HTR-8/SVneo (cell line): ENCODE measurements at regions not wholly inside any gene's neighbourhood (a gene's known extent, or its start where the extent isn't known, plus 50 kb on each side); places are given as distances from the start of the nearest gene placed in this dataset.
"Not testable (repeated sequence)": the region's sequence is repeated elsewhere in the genome, so short reads cannot be mapped to it uniquely, and the experiment has no call there.

Source experiments
- DNase-seq: peaks from one replicate; pipeline ENCODE4 v3.0.0; 2011; ENCODE audit warnings: low spot score, mixed read lengths; ENCODE audit not compliant: insufficient read length
- FAIRE-seq: peaks from 2 replicates; lab custom pipeline; 2011; peaks lifted over from hg19 to GRCh38; lab: Jason Lieb, UNC

- FAIRE-seq (no peak), DNase-seq (no peak)
Observed at GRCh38 chr5:89060768-89061167, 177.8 kb upstream of the MEF2C start.

GRCh38 chr5:89059274-89059673, 176.3 kb upstream of the MEF2C start:
- FAIRE-seq, result no peak

DNA sequence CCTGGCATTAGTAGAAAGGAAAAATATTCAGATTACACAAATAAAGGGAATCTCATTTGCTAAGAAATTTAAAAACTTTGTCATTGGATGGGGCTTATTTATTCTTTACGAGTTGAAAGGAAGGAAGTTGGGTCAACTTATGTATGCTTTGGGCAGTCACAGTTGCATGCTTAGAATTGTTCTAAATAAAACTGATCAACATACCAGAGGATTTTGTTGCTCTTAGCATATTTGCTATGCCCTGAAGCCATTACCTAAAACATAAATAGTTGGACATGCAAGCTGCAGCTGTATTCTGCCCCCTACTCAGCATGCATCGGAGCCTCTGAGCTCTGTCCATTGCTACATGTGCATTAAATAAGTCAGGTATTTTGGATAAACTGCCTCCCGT, 172.7 kb upstream of the MEF2C start:
- DNase-seq, result no peak
- FAIRE-seq, result no peak

More at GRCh38 chr5:89059274-89059673, 176.3 kb upstream of the MEF2C start:
- no peak for DNase-seq

DNA sequence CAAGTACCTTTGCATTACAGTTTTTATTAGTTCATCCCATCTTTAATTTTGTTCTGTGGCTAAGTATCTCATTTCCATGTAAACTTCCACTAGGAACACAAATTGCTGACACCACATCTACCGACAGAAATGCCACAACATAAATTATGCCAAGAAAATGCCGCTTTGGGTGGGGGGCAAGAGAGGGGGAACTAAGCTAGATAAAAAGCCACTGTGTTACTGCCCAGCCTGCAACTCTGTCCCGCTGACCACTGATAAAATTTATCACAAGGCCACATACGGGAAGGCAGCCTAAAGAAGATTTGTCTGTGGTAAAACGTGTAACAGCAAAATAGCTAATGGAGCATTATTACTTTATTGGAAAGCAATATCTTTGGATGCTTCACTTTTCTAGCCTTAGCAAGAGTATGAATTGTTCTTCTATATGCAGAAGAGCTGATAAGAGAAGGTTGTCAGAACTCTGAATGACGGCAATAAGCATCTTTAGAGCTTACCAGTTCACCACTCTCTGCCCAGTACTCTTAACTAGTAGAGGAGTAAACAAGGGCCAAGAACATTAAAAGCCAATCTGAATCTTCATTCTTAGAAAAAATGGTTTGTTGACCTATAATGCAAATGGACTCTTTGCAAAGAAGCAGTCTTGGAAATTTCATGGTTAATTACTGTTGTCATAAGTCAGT, 172.2 kb upstream of the MEF2C start:
- FAIRE-seq (no peak), DNase-seq (no peak)

DNA sequence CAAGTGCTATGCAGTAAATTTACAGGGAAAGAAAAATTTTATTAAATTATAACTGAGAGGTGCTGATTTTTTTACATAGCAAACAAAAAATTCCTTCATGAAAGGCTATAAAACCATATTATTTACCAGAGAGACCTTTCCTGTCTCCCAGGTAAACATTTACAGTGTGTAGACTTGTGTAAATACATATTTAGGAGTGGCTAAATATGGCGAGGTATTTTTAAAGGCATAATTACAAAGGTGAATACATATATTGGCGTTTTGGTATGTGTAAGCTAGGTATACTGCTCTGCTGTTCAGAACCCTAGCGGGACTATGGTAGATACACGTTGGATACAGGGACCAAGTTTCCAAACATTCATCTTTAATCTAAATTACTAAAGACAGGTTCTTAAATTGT, 170.6 kb upstream of the MEF2C start:
- DNase-seq (no peak), FAIRE-seq (no peak)

DNA sequence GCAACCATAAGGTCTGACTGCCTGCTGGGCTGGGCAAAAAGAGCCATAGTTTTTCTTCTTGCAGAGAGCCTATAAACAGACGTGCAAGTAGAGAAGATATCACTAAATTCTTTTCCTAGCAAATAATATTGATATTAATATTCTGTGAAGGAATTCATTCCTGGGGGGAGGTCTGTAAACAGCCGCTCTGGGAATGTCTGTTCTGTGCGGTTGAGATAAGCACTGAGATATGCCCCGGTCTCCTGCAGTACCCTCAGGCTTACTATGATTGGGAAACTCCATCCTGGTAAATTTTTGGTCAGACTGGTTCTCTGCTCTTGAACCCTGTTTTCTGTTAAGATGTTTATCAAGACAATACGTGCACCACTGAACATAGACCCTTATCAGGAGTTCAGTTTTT, 167.1 kb upstream of the MEF2C start:
- not testable (repeated sequence) for FAIRE-seq, DNase-seq

DNA sequence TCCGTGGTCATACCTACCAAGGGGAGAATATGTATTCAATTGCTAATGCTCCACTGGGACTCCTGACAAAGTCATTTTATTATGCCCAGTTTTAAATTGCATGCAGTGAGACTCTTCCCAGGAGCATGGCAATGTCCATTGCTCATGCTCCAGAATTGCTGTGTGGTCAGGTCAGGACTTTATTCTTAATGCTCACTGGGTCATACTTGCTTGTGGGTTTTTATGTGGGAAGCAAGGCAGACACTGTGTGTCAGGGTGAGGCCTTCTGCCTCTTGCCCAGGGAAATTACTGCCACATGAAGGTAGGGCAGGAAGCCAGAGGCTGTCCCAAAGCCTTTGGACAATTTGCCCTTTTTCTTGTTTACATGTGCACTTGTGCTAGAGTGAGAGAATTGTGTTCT, 164.6 kb upstream of the MEF2C start:
- FAIRE-seq, result no peak
- no peak for DNase-seq

DNA sequence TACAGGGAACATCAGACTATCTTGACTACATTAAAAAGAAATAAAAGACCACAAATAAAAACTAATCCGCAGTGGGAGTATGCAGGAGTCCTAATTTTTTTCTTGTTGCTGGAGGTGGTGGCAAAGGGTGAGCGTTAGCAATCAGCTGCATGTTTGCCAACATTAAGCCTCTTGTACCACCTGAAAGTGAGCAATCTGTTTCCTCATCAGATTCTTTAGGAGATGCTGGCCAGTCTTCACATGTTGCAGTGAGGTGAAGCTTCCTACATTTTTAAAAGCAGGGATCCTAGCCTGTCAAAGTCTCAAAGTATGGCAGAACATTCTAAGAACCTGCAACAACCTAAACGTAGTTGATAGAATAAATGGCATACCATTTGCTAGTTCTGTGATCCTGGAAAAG, 162.2 kb upstream of the MEF2C start:
- FAIRE-seq (no peak), DNase-seq (no peak)

- DNase-seq (no peak), FAIRE-seq (no peak)
Observed at GRCh38 chr5:89044674-89045200, 161.8 kb upstream of the MEF2C start.

- FAIRE-seq (no peak), DNase-seq (no peak)
Observed at GRCh38 chr5:89043676-89044075, 160.7 kb upstream of the MEF2C start.

DNA sequence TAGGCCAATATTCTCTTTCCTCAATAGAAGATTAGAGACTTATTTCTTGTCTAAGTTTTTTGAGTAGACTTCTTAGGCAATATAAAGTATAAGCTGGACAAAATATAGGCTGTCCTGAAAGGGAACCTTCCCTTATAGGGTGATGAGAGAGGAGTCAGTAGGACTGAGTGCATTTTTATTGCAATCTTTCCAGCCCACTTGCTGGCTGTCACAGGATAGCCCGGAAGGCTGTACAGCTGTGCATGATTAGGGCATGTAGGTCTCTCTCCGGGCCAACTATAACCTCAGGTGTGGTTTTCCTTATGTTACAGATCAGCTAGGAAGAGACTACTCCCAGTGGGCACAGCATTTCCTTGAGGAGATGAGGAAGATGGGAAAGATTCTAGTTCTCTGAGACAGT, 159.8 kb upstream of the MEF2C start:
- DNase-seq, result no peak
- FAIRE-seq, result no peak

GRCh38 chr5:89041976-89042375, 159.0 kb upstream of the MEF2C start:
- no peak for FAIRE-seq
- DNase-seq, result no peak

- DNase-seq, result no peak
- no peak for FAIRE-seq
Observed at GRCh38 chr5:89041249-89041779, 158.3 kb upstream of the MEF2C start.

DNA sequence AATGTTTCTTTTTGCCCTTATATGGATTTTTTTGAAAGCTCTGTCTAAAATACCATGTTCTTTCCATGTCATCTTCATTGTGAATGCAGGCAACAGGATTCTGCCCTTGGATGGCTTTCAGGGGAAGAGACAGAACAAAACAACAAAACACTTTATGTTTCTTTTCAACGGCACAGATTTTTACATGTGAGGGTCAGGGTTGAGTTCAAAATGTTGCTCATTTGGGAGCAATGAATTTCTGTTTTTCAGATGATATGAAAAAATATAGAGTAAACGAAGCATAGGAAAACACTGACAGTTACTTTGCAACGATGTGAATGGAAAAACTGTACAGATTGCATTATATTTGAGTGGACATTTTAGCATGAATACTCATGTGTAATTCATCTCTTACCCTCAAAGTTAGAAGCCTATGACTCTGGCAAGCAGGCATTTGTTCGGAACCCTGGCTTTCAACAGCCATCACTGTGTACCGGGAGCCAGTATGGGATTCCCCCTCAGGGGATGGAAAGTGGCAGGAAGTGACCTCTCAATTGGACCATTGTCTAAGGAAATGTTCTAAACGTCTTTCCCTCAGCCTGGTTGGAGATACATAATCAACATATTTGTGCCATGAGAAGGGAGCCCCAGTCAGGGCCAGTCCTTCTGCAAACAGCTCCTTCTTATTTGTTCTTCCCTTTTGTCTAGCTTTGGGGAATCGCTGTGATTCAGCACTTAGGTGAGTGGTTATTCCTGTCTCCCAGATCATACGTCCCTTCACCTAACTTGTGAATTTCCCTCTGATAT, 153.9 kb upstream of the MEF2C start:
- FAIRE-seq, result no peak

DNA sequence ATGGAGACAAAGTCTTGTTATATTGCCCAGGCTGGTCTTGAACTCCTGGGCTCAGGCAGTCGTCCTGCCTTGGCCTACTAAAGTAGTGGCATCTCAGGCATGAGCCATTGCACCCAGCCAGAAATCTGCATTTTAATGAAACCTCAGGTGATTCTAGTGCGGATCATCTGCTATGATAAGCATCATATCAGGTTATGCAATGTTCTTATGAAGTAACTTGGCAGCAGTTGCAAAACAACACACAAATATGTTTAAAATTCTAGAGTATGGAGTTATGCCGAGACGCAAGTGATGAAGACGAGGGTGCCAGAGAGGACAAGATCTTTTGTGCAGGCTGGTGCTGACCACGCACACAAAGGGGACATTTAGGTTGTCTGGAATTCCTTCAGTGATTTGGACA, 153.2 kb upstream of the MEF2C start:
- DNase-seq (no peak), FAIRE-seq (no peak)

More for the DNA sequence above, 153.9 kb upstream of the MEF2C start:
- no peak for DNase-seq

- DNase-seq (no peak), FAIRE-seq (no peak)
Observed at GRCh38 chr5:89034588-89034987, 151.6 kb upstream of the MEF2C start.

DNA sequence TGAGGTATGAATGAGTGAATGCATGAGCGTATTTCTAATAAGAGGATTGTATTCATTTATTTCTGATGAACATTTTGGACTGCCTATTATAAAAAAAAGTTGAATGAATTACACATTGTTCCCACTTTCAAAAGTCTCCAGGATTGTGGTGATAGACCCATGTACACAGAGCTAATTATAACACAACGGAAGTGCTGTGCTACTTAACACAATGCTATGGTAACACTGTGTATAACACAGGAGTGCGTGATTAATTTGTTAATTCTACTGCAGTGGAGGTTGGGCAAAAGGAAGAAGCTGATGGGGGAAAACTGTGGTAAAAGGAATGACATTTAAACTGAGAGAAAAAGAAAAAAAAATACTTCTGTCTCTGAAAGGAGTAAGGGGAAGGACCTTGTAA, 147.8 kb upstream of the MEF2C start:
- DNase-seq (no peak), FAIRE-seq (no peak)

DNA sequence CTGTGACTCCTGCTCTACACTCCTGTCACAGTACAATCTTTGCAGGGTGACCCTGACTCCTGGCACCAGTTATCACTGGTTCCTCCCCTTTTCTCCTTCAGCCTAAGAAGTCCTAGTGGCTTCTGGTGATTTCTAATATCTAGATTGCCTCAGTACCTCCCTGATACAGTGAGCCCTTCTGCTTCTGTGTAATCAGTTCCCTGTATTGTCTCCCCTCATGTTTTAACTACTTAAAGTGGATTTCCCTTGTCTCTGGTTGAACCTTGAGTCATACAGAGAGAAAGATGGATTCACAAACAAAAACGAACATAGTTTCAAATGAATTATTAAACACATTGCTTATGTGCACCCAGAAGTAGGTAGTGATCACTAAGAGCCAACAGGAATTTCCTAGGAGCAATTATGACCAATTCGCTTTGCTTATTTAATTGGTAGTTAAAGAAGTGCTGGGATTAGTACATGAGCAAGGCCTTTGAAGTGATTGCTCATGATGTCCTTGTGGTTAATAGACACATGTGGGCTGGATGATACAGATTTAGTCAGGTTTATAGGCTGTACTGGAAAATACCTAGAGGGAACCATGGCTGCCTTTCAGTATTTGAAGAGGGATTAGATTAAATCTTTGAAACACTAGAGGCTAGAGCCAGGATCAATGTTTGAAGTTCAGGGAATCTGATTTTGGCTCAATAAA, 145.8 kb upstream of the MEF2C start:
- DNase-seq, result no peak
- FAIRE-seq, result no peak

DNA sequence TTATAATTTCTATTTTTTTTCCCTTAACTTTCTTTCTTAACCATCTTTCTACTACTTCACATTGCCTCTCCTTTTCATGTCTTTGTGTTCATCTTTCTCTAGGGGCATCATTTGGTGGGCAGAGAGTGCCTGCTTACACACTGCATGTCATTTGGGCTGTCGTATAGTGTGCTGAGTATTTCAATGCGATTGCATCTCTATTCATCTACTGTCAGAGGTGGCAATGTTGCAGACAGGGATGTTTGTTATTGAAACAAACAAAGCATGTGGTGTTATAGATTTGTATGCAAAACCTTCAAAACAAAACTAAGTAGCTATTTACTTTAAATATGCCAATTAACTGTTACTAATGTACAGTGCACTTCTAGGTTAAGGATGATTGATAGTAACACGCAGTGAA, 141.1 kb upstream of the MEF2C start:
- no peak for FAIRE-seq
- no peak for DNase-seq

DNA sequence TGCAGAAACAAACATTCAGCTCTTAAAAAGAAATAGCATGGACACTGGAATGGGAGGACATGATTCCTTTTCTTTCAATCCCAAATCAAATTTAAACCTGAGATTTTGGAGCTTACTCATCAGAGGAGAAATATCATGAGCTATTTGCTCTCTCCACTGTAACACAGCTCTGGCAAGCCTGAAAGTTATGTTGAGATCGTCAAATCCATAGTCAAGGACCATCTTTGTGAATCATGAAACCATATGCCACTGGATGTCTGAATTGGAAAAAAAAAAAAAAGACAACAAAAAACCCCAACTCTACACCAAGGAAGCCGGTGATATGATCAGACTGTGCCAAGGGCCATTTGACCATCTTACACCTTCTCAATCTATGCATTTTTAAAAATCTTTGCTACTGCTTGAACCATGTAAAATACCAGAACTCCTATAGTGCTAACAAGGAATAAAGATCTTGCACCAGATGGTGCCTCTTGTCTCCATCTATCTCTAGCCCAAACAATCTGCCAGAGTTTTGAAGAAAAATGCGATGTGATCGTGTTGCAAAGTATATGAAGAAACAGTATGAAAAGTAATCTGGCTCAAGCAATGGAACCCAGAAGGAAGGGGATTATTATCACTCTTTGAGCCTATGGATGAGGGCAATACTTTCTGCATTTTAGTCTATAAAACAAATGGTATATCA, 138.1 kb upstream of the MEF2C start:
- no peak for FAIRE-seq
- no peak for DNase-seq
